ENCODE measurements at regions not wholly inside any gene's neighbourhood (a gene's known extent, or its start where the extent isn't known, plus 50 kb on each side); places are given as distances from the start of the nearest gene placed in this dataset.

DNA sequence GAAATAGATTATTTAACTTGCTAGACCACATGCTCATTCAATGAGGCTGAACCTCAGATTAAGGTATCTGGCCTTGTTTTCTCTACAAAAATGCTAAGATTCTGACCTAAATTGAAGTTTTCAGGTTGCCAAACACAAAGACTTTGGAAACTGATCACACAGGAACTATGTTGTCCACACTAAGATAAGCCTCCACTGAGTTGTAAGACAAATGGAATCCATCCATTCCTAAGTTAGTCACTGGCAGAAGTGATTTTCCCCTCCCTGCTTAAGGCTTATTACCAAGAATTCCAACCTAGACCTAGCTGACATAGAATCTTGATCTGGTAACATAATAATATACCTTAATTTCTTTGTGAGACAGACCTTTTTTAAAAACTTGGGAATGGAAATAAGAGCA, 608.1 kb downstream of the TENT5A start:
- Histone ChIP-seq H3K27me3 (no peaks in the 10 kb centered on the region), H3K27ac (no peak overlapping the region), H3K4me3 (no peak overlapping the region), H3K4me1 (no peaks in the 10 kb centered on the region), H3K36me3 (no peaks in the 10 kb centered on the region), H3K9me3 (no peaks in the 10 kb centered on the region)
- intact Hi-C loops (cut with DNase I): no loop called here
- ATAC-seq (no peak), DNase-seq (no peak)
- TF ChIP-seq, protein P1, sequence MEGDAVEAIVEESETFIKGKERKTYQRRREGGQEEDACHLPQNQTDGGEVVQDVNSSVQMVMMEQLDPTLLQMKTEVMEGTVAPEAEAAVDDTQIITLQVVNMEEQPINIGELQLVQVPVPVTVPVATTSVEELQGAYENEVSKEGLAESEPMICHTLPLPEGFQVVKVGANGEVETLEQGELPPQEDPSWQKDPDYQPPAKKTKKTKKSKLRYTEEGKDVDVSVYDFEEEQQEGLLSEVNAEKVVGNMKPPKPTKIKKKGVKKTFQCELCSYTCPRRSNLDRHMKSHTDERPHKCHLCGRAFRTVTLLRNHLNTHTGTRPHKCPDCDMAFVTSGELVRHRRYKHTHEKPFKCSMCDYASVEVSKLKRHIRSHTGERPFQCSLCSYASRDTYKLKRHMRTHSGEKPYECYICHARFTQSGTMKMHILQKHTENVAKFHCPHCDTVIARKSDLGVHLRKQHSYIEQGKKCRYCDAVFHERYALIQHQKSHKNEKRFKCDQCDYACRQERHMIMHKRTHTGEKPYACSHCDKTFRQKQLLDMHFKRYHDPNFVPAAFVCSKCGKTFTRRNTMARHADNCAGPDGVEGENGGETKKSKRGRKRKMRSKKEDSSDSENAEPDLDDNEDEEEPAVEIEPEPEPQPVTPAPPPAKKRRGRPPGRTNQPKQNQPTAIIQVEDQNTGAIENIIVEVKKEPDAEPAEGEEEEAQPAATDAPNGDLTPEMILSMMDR (IDR thresholded peaks at IDR 0.05): no peak
- TF ChIP-seq POLR2A (IDR thresholded peaks at IDR 0.05): no peak

DNA sequence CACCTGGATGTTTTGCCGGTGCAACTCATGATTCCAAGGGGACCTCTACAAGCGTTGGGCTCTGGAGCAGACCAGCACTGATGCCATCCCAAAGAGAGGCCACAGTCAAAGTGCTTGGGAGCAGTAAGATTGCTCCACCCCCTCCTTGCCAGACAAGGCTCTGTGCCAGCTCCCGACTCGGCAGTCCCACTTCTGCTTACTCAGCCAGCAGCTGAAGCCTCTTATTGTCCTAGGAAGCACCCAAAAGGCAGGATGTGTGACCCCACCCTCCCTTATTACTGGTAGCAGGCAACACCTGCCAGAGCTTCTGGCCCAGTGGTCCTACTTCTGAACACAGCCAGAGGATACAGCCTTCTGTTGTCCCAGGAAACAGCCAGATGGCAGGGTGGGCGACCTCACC, 614.2 kb downstream of the TENT5A start:
- WGBS (ENCODE audit: insufficient coverage, low coverage, low lambda C conversion rate, missing lambda C conversion rate): 67% methylated on average over 3 of the region's 5 CpGs
- Histone ChIP-seq H3K27ac (no peak overlapping the region), H3K4me1 (no peaks in the 10 kb centered on the region), H3K36me3 (no peaks in the 10 kb centered on the region), H3K9me3 (no peaks in the 10 kb centered on the region), H3K4me3 (no peak overlapping the region), H3K27me3 (no peaks in the 10 kb centered on the region)
- intact Hi-C loops (cut with DNase I): no loop called here
- DNase-seq (no peak), ATAC-seq (no peak)
- TF ChIP-seq, protein P1 (IDR thresholded peaks at IDR 0.05): no peak
- TF ChIP-seq POLR2A (IDR thresholded peaks at IDR 0.05): no peak

DNA sequence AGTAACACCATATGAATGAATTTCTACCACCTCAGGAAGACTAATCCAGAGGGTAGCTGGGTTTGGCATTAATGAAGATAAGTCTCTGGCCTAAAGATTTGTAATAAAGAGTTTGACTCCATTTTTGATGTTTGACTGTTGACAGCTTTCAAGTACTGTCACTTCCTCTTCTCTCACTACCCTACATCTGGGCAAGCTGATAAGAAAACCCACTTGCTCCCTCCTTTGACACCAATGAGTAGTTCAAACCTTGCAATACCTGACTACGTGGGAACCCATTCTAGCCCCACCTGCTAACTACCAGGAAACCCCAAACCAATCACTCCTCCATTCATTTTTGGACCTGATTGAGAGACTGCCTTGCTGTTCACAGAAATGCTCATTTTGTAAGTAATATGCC, 621.5 kb downstream of the TENT5A start:
- whole genome bisulfite sequencing (ENCODE audit: insufficient coverage, low coverage, low lambda C conversion rate, missing lambda C conversion rate): 40% methylated on average over 1 of the region's 1 CpG
- intact Hi-C loops (cut with DNase I): no loop called here
- no peak for ATAC-seq

DNA sequence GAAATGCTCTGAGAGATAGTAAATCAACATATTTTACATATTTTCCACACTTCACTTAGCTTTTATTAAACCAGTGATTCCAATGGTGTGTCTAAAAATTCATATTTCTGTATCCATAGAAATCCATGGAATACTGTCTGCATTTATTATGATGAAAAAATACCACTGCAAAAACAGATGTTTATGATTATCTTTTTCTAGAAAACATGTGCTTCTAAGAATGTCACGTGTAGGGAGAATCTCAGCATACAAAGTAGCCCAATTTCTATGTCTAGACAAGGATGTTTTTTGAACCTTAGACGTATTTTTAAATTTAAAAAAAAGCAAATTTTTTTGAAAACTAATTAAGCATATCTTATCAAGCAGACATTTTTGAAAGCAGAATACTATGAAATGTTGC, 622.4 kb downstream of the TENT5A start:
- DNase-seq (no peak), ATAC-seq (no peak)
- H3K27me3 ChIP-seq: no peaks in the 10 kb centered on the region
- H3K27ac ChIP-seq: no peak overlapping the region
- intact Hi-C loops (cut with DNase I): no loop called here
- TF ChIP-seq POLR2A (IDR thresholded peaks at IDR 0.05): no peak
- TF ChIP-seq, protein P1 (IDR thresholded peaks at IDR 0.05): no peak
- no peaks in the 10 kb centered on the region for H3K4me1 ChIP-seq
- WGBS (ENCODE audit: insufficient coverage, low coverage, low lambda C conversion rate, missing lambda C conversion rate): 42% methylated on average over 2 of the region's 2 CpGs
- no peaks in the 10 kb centered on the region for H3K36me3 ChIP-seq
- no peaks in the 10 kb centered on the region for H3K9me3 ChIP-seq
- no peak overlapping the region for H3K4me3 ChIP-seq

More for the DNA sequence above, 621.5 kb downstream of the TENT5A start:
- no peak for DNase-seq
- Histone ChIP-seq H3K9me3 (no peaks in the 10 kb centered on the region), H3K27ac (no peak overlapping the region), H3K36me3 (no peaks in the 10 kb centered on the region), H3K4me3 (no peak overlapping the region), H3K4me1 (no peaks in the 10 kb centered on the region), H3K27me3 (no peaks in the 10 kb centered on the region)
- no peak for TF ChIP-seq POLR2A (IDR thresholded peaks at IDR 0.05)
- TF ChIP-seq, protein P1 (IDR thresholded peaks at IDR 0.05): no peak

DNA sequence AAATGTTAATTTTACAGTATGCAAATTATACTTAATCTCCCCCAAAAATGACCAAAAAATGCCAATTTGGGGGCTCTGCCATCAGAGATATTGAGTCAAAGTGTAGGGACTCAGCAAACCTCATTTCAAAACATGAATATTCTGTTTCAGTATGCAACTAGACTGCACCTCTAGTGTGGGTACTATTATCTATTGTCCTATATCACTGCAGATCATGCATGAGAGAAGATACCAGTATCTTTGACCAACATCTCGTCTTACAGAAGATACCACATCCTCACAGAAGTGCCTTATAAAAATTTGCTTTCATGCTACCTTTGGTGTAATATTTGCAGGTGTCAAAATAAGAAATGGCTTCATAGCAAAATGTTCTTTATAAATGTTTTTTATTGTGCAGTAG, 623.8 kb downstream of the TENT5A start:
- no peak for ATAC-seq
- no peaks in the 10 kb centered on the region for H3K36me3 ChIP-seq
- intact Hi-C loops (cut with DNase I): no loop called here
- H3K27ac ChIP-seq: no peak overlapping the region
- TF ChIP-seq POLR2A (IDR thresholded peaks at IDR 0.05): no peak
- TF ChIP-seq, protein P1 (IDR thresholded peaks at IDR 0.05): no peak
- WGBS (ENCODE audit: insufficient coverage, low coverage, low lambda C conversion rate, missing lambda C conversion rate): 41% methylated on average over 1 of the region's 1 CpG
- no peaks in the 10 kb centered on the region for H3K27me3 ChIP-seq
- no peak overlapping the region for H3K4me3 ChIP-seq
- H3K9me3 ChIP-seq: no peaks in the 10 kb centered on the region
- DNase-seq: no peak
- H3K4me1 ChIP-seq: no peaks in the 10 kb centered on the region
